KMS-11 (cell line): ENCODE measurements at regions not wholly inside any gene's neighbourhood (a gene's known extent, or its start where the extent isn't known, plus 50 kb on each side); places are given as distances from the start of the nearest gene placed in this dataset.

ENCODE experiments used
- H2AFZ ChIP-seq: fragments of 200-600 bp; sonication (generic); 2 replicates; pipeline ENCODE4 v1.6.1; 2016; ENCODE audit warnings: antibody characterized with exemption, mixed run types, low read depth
- H3K27ac ChIP-seq: fragments of 200-600 bp; sonication (generic); 2 replicates; pipeline ENCODE4 v1.6.1; 2016; ENCODE audit warnings: mild to moderate bottlenecking, mixed run types
- H3K27me3 ChIP-seq: fragments of 200-600 bp; sonication (generic); 2 replicates; pipeline ENCODE4 v1.6.1; 2017; ENCODE audit warnings: mild to moderate bottlenecking, low read depth, mixed run types, moderate library complexity; ENCODE audit not compliant: insufficient read depth
- H3K36me3 ChIP-seq: fragments of 200-600 bp; sonication (generic); 2 replicates; pipeline ENCODE4 v1.6.1; 2017; ENCODE audit warnings: mild to moderate bottlenecking, mixed run types; ENCODE audit not compliant: insufficient read depth
- H3K4me1 ChIP-seq: fragments of 200-600 bp; sonication (generic); 2 replicates; pipeline ENCODE4 v1.6.1; 2016; ENCODE audit warnings: mild to moderate bottlenecking, low read depth, mixed run types; ENCODE audit not compliant: poor library complexity, severe bottlenecking
- H3K4me2 ChIP-seq: fragments of 200-600 bp; sonication (generic); 2 replicates; pipeline ENCODE4 v1.7.0; 2016; ENCODE audit warnings: mild to moderate bottlenecking, mixed run types
- H3K4me3 ChIP-seq: fragments of 200-600 bp; sonication (generic); IDR thresholded peaks from 2 replicates; pipeline ENCODE4 v1.6.1; 2017; ENCODE audit warnings: low read depth, low read length, mixed read lengths; ENCODE audit not compliant: insufficient read depth
- H3K79me2 ChIP-seq: fragments of 200-600 bp; sonication (generic); 2 replicates; pipeline ENCODE4 v1.6.1; 2016; ENCODE audit warnings: low read depth, mixed run types; ENCODE audit not compliant: insufficient read depth
- H3K9ac ChIP-seq: fragments of 200-600 bp; sonication (generic); 2 replicates; pipeline ENCODE4 v1.6.1; 2016; ENCODE audit warnings: mild to moderate bottlenecking, mixed run types
- H4K20me1 ChIP-seq: fragments of 200-600 bp; sonication (generic); 2 replicates; pipeline ENCODE4 v1.6.1; 2016; ENCODE audit warnings: mild to moderate bottlenecking, mixed run types; ENCODE audit not compliant: insufficient read depth
- CTCF ChIP-seq: fragments of 200-600 bp; sonication (generic); conservative IDR thresholded peaks from 2 replicates; pipeline ENCODE4 v1.6.1; 2017; ENCODE audit warnings: low read depth, mild to moderate bottlenecking, antibody characterized with exemption, low read length, moderate library complexity, mixed read lengths

GRCh38 chr12:58463051-58463450, 457.3 kb downstream of the LRIG3 start:
- Histone ChIP-seq H3K27ac (no peak overlapping the region), H4K20me1 (no peaks in the 10 kb centered on the region), H3K4me2 (no peak overlapping the region), H3K4me1 (no peaks in the 10 kb centered on the region), H3K27me3 (no peaks in the 10 kb centered on the region), H3K79me2 (no peaks in the 10 kb centered on the region), H2AFZ (no peak overlapping the region), H3K36me3 (0 out of 2 replicates have a peak, but pooled peaks cover 4% of the 10 kb centered on the region), H3K4me3 (no peak overlapping the region), H3K9ac (no peak overlapping the region)
- no peak for TF ChIP-seq CTCF

GRCh38 chr12:58465418-58465817, 454.9 kb downstream of the LRIG3 start:
- 0 out of 2 replicates have a peak, but pooled peaks cover 4% of the 10 kb centered on the region for H3K36me3 ChIP-seq
- no peak for TF ChIP-seq CTCF
- no peaks in the 10 kb centered on the region for H3K79me2 ChIP-seq
- no peak overlapping the region for H2AFZ ChIP-seq
- H3K27me3 ChIP-seq: no peaks in the 10 kb centered on the region
- H3K9ac ChIP-seq: no peak overlapping the region
- H3K27ac ChIP-seq: no peak overlapping the region
- H3K4me2 ChIP-seq: no peak overlapping the region
- H3K4me3 ChIP-seq: no peak overlapping the region
- H4K20me1 ChIP-seq: no peaks in the 10 kb centered on the region
- peaks cover 15% of the 10 kb centered on the region for H3K4me1 ChIP-seq

- peak overlapping the region; percentile 44 for H3K27ac ChIP-seq
- peaks cover 23% of the 10 kb centered on the region for H3K4me1 ChIP-seq
- 0 out of 2 replicates have a peak, but pooled peaks cover 4% of the 10 kb centered on the region for H3K36me3 ChIP-seq
- H4K20me1 ChIP-seq: no peaks in the 10 kb centered on the region
- H3K9ac ChIP-seq: no peak overlapping the region
- H3K4me2 ChIP-seq: peak overlapping the region; percentile 38
- H2AFZ ChIP-seq: no peak overlapping the region
- H3K4me3 ChIP-seq: no peak overlapping the region
- TF ChIP-seq CTCF: no peak
- H3K27me3 ChIP-seq: no peaks in the 10 kb centered on the region
- no peaks in the 10 kb centered on the region for H3K79me2 ChIP-seq
Measured at GRCh38 chr12:58470266-58471010, 449.9 kb downstream of the LRIG3 start.

- Histone ChIP-seq H3K4me2 (no peak overlapping the region), H3K4me3 (no peak overlapping the region), H3K27ac (no peak overlapping the region), H3K4me1 (no peaks in the 10 kb centered on the region), H3K27me3 (no peaks in the 10 kb centered on the region), H3K36me3 (no peaks in the 10 kb centered on the region), H4K20me1 (no peaks in the 10 kb centered on the region), H3K9ac (no peak overlapping the region), H2AFZ (no peak overlapping the region), H3K79me2 (no peaks in the 10 kb centered on the region)
- TF ChIP-seq CTCF: no peak
Measured at GRCh38 chr12:58479401-58479800, 440.9 kb downstream of the LRIG3 start.
